KMS-11 (cell line): ENCODE measurements at regions not wholly inside any gene's neighbourhood (a gene's known extent, or its start where the extent isn't known, plus 50 kb on each side); places are given as distances from the start of the nearest gene placed in this dataset.

ENCODE experiments used
- H2AFZ ChIP-seq: fragments of 200-600 bp; sonication (generic); 2 replicates; pipeline ENCODE4 v1.6.1; 2016; ENCODE audit warnings: antibody characterized with exemption, mixed run types, low read depth
- H3K27ac ChIP-seq: fragments of 200-600 bp; sonication (generic); 2 replicates; pipeline ENCODE4 v1.6.1; 2016; ENCODE audit warnings: mild to moderate bottlenecking, mixed run types
- H3K27me3 ChIP-seq: fragments of 200-600 bp; sonication (generic); 2 replicates; pipeline ENCODE4 v1.6.1; 2017; ENCODE audit warnings: mild to moderate bottlenecking, low read depth, mixed run types, moderate library complexity; ENCODE audit not compliant: insufficient read depth
- H3K36me3 ChIP-seq: fragments of 200-600 bp; sonication (generic); 2 replicates; pipeline ENCODE4 v1.6.1; 2017; ENCODE audit warnings: mild to moderate bottlenecking, mixed run types; ENCODE audit not compliant: insufficient read depth
- H3K4me1 ChIP-seq: fragments of 200-600 bp; sonication (generic); 2 replicates; pipeline ENCODE4 v1.6.1; 2016; ENCODE audit warnings: mild to moderate bottlenecking, low read depth, mixed run types; ENCODE audit not compliant: poor library complexity, severe bottlenecking
- H3K4me2 ChIP-seq: fragments of 200-600 bp; sonication (generic); 2 replicates; pipeline ENCODE4 v1.7.0; 2016; ENCODE audit warnings: mild to moderate bottlenecking, mixed run types
- H3K4me3 ChIP-seq: fragments of 200-600 bp; sonication (generic); IDR thresholded peaks from 2 replicates; pipeline ENCODE4 v1.6.1; 2017; ENCODE audit warnings: low read depth, low read length, mixed read lengths; ENCODE audit not compliant: insufficient read depth
- H3K79me2 ChIP-seq: fragments of 200-600 bp; sonication (generic); 2 replicates; pipeline ENCODE4 v1.6.1; 2016; ENCODE audit warnings: low read depth, mixed run types; ENCODE audit not compliant: insufficient read depth
- H3K9ac ChIP-seq: fragments of 200-600 bp; sonication (generic); 2 replicates; pipeline ENCODE4 v1.6.1; 2016; ENCODE audit warnings: mild to moderate bottlenecking, mixed run types
- H4K20me1 ChIP-seq: fragments of 200-600 bp; sonication (generic); 2 replicates; pipeline ENCODE4 v1.6.1; 2016; ENCODE audit warnings: mild to moderate bottlenecking, mixed run types; ENCODE audit not compliant: insufficient read depth
- TF ChIP-seq, protein P1 (sequence below): fragments of 200-600 bp; sonication (generic); conservative IDR thresholded peaks from 2 replicates; pipeline ENCODE4 v1.6.1; 2017; ENCODE audit warnings: low read depth, mild to moderate bottlenecking, antibody characterized with exemption, low read length, moderate library complexity, mixed read lengths

DNA sequence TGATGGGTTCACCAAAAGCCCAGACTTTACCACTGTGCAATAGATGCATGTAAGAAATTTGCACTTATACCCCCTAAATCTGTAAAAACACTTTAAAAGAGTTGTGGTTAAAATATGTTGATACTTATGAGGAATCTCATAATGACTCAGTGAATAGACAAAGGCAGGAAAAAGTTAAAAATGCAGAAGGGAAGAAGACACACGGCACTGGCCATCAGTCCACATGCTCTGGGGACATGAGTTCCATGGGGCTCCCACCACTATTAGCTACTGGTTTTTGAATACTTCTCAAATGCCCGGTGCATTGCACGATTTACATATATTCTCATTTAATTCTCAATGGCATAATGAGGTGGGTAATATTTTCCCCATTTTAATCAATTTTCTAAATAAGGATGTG lies 59.3 kb upstream of the BLID start:
- Histone ChIP-seq H3K4me1 (no peaks in the 10 kb centered on the region), H3K4me3 (no peak overlapping the region), H3K27me3 (no peaks in the 10 kb centered on the region), H2AFZ (no peak overlapping the region), H3K36me3 (no peaks in the 10 kb centered on the region), H3K4me2 (no peak overlapping the region), H3K27ac (no peak overlapping the region), H3K9ac (no peak overlapping the region), H3K79me2 (no peaks in the 10 kb centered on the region), H4K20me1 (no peaks in the 10 kb centered on the region)
- TF ChIP-seq, protein P1, sequence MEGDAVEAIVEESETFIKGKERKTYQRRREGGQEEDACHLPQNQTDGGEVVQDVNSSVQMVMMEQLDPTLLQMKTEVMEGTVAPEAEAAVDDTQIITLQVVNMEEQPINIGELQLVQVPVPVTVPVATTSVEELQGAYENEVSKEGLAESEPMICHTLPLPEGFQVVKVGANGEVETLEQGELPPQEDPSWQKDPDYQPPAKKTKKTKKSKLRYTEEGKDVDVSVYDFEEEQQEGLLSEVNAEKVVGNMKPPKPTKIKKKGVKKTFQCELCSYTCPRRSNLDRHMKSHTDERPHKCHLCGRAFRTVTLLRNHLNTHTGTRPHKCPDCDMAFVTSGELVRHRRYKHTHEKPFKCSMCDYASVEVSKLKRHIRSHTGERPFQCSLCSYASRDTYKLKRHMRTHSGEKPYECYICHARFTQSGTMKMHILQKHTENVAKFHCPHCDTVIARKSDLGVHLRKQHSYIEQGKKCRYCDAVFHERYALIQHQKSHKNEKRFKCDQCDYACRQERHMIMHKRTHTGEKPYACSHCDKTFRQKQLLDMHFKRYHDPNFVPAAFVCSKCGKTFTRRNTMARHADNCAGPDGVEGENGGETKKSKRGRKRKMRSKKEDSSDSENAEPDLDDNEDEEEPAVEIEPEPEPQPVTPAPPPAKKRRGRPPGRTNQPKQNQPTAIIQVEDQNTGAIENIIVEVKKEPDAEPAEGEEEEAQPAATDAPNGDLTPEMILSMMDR = no peak

GRCh38 chr11:122173587-122173986 lies 57.6 kb upstream of the BLID start:
- no peak overlapping the region for H3K9ac ChIP-seq
- TF ChIP-seq, protein P1 = no peak
- no peaks in the 10 kb centered on the region for H3K27me3 ChIP-seq
- H3K4me2 ChIP-seq = no peak overlapping the region
- H4K20me1 ChIP-seq = no peaks in the 10 kb centered on the region
- H3K4me1 ChIP-seq = no peaks in the 10 kb centered on the region
- H3K36me3 ChIP-seq = no peaks in the 10 kb centered on the region
- no peaks in the 10 kb centered on the region for H3K79me2 ChIP-seq
- no peak overlapping the region for H2AFZ ChIP-seq
- no peak overlapping the region for H3K27ac ChIP-seq
- no peak overlapping the region for H3K4me3 ChIP-seq

GRCh38 chr11:122173074-122173450 lies 57.0 kb upstream of the BLID start:
- H3K36me3 ChIP-seq = no peaks in the 10 kb centered on the region
- no peaks in the 10 kb centered on the region for H3K79me2 ChIP-seq
- H3K4me1 ChIP-seq = no peaks in the 10 kb centered on the region
- H3K9ac ChIP-seq = no peak overlapping the region
- H3K4me3 ChIP-seq = no peak overlapping the region
- no peak overlapping the region for H3K27ac ChIP-seq
- H3K27me3 ChIP-seq = no peaks in the 10 kb centered on the region
- no peak overlapping the region for H2AFZ ChIP-seq
- no peaks in the 10 kb centered on the region for H4K20me1 ChIP-seq
- no peak overlapping the region for H3K4me2 ChIP-seq
- TF ChIP-seq, protein P1 = no peak

GRCh38 chr11:122172352-122173073 lies 56.5 kb upstream of the BLID start:
- no peaks in the 10 kb centered on the region for H4K20me1 ChIP-seq
- H3K4me1 ChIP-seq = no peaks in the 10 kb centered on the region
- no peak overlapping the region for H3K9ac ChIP-seq
- no peaks in the 10 kb centered on the region for H3K27me3 ChIP-seq
- TF ChIP-seq, protein P1 = no peak
- no peaks in the 10 kb centered on the region for H3K79me2 ChIP-seq
- no peak overlapping the region for H3K27ac ChIP-seq
- no peaks in the 10 kb centered on the region for H3K36me3 ChIP-seq
- H3K4me2 ChIP-seq = no peak overlapping the region
- H3K4me3 ChIP-seq = no peak overlapping the region
- no peak overlapping the region for H2AFZ ChIP-seq
